ENCODE measurements at regions not wholly inside any gene's neighbourhood (a gene's known extent, or its start where the extent isn't known, plus 50 kb on each side); places are given as distances from the start of the nearest gene placed in this dataset.

DNA sequence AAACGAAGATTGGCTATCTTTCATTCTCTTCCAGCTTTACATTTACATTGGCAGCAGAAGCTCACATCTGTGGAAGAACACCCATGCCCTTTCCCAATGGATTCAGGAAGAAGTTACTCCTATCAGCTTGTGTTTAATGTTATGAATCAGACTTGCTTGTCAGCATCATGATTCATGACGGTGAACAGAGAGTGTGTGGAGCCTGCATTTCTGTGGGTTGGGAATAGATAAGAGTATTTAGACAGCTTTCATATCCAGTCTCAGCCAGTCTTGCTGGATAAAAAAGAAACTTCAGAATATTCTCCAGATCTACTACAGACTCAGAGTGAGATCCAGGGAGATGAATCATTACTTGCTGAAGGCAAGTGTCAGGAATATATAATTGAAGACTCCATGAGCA is 812.9 kb upstream of the ZNF608 start:
- Histone ChIP-seq H3K27ac (ENCODE audit: low read depth in 1 of 2, low read length in 2 of 2) (no peak overlapping the region), H3K27me3 (ENCODE audit: control insufficient read depth in 4 of 4, insufficient read depth in 4 of 4, low read length in 3 of 4) (no peaks in the 10 kb centered on the region), H3K9ac (ENCODE audit: low read depth in 1 of 2, low read length in 2 of 2) (no peak overlapping the region), H3K36me3 (ENCODE audit: control insufficient read depth in 4 of 4, insufficient read depth in 3 of 4, low read depth in 1 of 4, low read length in 3 of 4) (no peaks in the 10 kb centered on the region), H3K9me3 (ENCODE audit: control insufficient read depth in 4 of 4, low read length in 3 of 4) (no peaks in the 10 kb centered on the region), H3K4me1 (ENCODE audit: control insufficient read depth in 4 of 4, insufficient read depth in 4 of 4, low read length in 3 of 4) (no peaks in the 10 kb centered on the region), H3K4me3 (ENCODE audit: low read depth in 1 of 3, low read length in 3 of 3) (no peak overlapping the region)
- WGBS: 60% methylated on average over 2 of the region's 2 CpGs
- DNase-seq (ENCODE audit: low spot score): no peak
- TF ChIP-seq EGR1 (IDR thresholded peaks at IDR 0.05; ENCODE audit: low read depth in 2 of 2) (no peak), TAF1 (conservative IDR thresholded peaks at IDR 0.05) (no peak), HNF4A (conservative IDR thresholded peaks at IDR 0.05) (no peak), JUND (IDR thresholded peaks at IDR 0.05) (no peak), REST (IDR thresholded peaks at IDR 0.05) (no peak), FOXA2 (IDR thresholded peaks at IDR 0.05) (no peak), NR2F2 (IDR thresholded peaks at IDR 0.05) (no peak), RXRA (IDR thresholded peaks at IDR 0.05) (no peak), CTCF (IDR thresholded peaks at IDR 0.05; ENCODE audit: low read depth, low read length, missing input control) (no peak), ATF3 (IDR thresholded peaks at IDR 0.05) (no peak), HNF4G (IDR thresholded peaks at IDR 0.05) (no peak), SP1 (IDR thresholded peaks at IDR 0.05) (no peak), FOXA1 (IDR thresholded peaks at IDR 0.05) (no peak), GABPA (IDR thresholded peaks at IDR 0.05 in 1 of 2, conservative IDR thresholded peaks at IDR 0.05 in 1 of 2) (no peak), YY1 (IDR thresholded peaks at IDR 0.05) (no peak), RAD21 (IDR thresholded peaks at IDR 0.05) (no peak)
- TF ChIP-seq, protein P1, sequence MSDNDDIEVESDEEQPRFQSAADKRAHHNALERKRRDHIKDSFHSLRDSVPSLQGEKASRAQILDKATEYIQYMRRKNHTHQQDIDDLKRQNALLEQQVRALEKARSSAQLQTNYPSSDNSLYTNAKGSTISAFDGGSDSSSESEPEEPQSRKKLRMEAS (IDR thresholded peaks at IDR 0.05): no peak

DNA sequence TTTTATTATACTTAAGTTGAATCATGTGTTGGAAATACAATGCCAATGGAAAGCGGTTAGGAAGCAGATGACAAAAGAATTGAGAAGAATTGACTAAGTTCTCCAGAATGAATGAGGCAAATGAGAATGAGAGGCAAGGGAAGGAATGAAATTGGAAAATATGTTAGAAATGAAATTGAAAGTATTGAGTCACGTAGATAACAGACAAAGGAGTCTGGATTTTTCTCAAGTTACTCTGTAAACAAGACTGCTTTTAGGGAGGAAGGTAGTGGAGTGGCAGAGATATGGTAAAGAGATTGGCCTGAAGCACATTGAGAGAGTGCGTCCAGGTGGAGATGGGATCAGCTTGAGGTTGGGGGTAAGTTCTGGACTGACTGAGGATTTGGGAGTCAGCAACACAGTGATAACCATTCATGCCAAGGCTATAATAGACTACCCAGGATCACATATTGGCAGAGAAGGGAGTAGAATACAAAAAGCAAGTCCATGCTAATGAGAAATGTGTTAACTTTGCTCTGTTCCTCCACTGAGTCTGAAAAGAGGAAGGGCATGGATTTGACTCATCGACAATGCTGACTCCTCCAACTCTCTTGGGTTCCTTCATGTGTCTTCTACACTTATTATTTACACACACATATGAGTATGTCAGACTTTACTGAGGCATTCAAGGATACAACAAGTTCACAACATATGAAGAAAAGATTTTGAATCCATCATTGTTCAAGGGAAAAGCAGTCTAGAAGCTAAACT is 814.2 kb upstream of the ZNF608 start:
- no peaks in the 10 kb centered on the region for H3K36me3 ChIP-seq (ENCODE audit: control insufficient read depth in 4 of 4, insufficient read depth in 3 of 4, low read depth in 1 of 4, low read length in 3 of 4)
- 78% methylated on average over 4 of the region's 4 CpGs for WGBS
- H3K9me3 ChIP-seq (ENCODE audit: control insufficient read depth in 4 of 4, low read length in 3 of 4): no peaks in the 10 kb centered on the region
- no peak overlapping the region for H3K4me3 ChIP-seq (ENCODE audit: low read depth in 1 of 3, low read length in 3 of 3)
- no peak for DNase-seq (ENCODE audit: low spot score)
- H3K9ac ChIP-seq (ENCODE audit: low read depth in 1 of 2, low read length in 2 of 2): no peak overlapping the region
- TF ChIP-seq EGR1 (IDR thresholded peaks at IDR 0.05; ENCODE audit: low read depth in 2 of 2) (no peak), REST (IDR thresholded peaks at IDR 0.05) (no peak), RAD21 (IDR thresholded peaks at IDR 0.05) (no peak), HNF4A (conservative IDR thresholded peaks at IDR 0.05) (no peak), TAF1 (conservative IDR thresholded peaks at IDR 0.05) (no peak), ATF3 (IDR thresholded peaks at IDR 0.05) (no peak)
- TF ChIP-seq, protein P1 (IDR thresholded peaks at IDR 0.05): no peak
- no peaks in the 10 kb centered on the region for H3K4me1 ChIP-seq (ENCODE audit: control insufficient read depth in 4 of 4, insufficient read depth in 4 of 4, low read length in 3 of 4)
- no peak overlapping the region for H3K27ac ChIP-seq (ENCODE audit: low read depth in 1 of 2, low read length in 2 of 2)
- H3K27me3 ChIP-seq (ENCODE audit: control insufficient read depth in 4 of 4, insufficient read depth in 4 of 4, low read length in 3 of 4): no peaks in the 10 kb centered on the region

All from liver (tissue), 8 donors.